ENCODE measurements at regions not wholly inside any gene's neighbourhood (a gene's known extent, or its start where the extent isn't known, plus 50 kb on each side); places are given as distances from the start of the nearest gene placed in this dataset.

GRCh38 chr22:47765757-47766156 is 1003.3 kb downstream of the TBC1D22A start:
- no peak for DNase-seq (ENCODE audit: low read depth)

GRCh38 chr22:47762141-47762540 is 999.7 kb downstream of the TBC1D22A start:
- DNase-seq (ENCODE audit: low read depth) = no peak

- DNase-seq (ENCODE audit: low read depth) = no peak
These were observed 997.5 kb downstream of the TBC1D22A start for GRCh38 chr22:47759909-47760308.

- no peak for DNase-seq (ENCODE audit: low read depth)
These were observed 995.3 kb downstream of the TBC1D22A start for GRCh38 chr22:47757741-47758140.

GRCh38 chr22:47750086-47750485 is 987.6 kb downstream of the TBC1D22A start:
- no peak for DNase-seq (ENCODE audit: low read depth)

GRCh38 chr22:47748957-47749356 is 986.5 kb downstream of the TBC1D22A start:
- DNase-seq (ENCODE audit: low read depth) = no peak

GRCh38 chr22:47748271-47748670 is 985.8 kb downstream of the TBC1D22A start:
- no peak for DNase-seq (ENCODE audit: low read depth)

- DNase-seq (ENCODE audit: low read depth) = no peak
These were observed 977.8 kb downstream of the TBC1D22A start for GRCh38 chr22:47740109-47740805.

GRCh38 chr22:47739291-47740015 is 977.0 kb downstream of the TBC1D22A start:
- no peak for DNase-seq (ENCODE audit: low read depth)

- DNase-seq (ENCODE audit: low read depth) = no peak
These were observed 976.1 kb downstream of the TBC1D22A start for GRCh38 chr22:47738472-47739013.

GRCh38 chr22:47736186-47737034 is 974.0 kb downstream of the TBC1D22A start:
- no peak for DNase-seq (ENCODE audit: low read depth)

- DNase-seq (ENCODE audit: low read depth) = no peak
These were observed 972.1 kb downstream of the TBC1D22A start for GRCh38 chr22:47734511-47734910.

- no peak for DNase-seq (ENCODE audit: low read depth)
These were observed 965.2 kb downstream of the TBC1D22A start for GRCh38 chr22:47727641-47728040.

- DNase-seq (ENCODE audit: low read depth) = no peak
These were observed 962.3 kb downstream of the TBC1D22A start for GRCh38 chr22:47724751-47725150.

- DNase-seq (ENCODE audit: low read depth) = no peak
These were observed 961.6 kb downstream of the TBC1D22A start for GRCh38 chr22:47724030-47724429.

- DNase-seq (ENCODE audit: low read depth) = no peak
These were observed 955.9 kb downstream of the TBC1D22A start for GRCh38 chr22:47718337-47718736.

GRCh38 chr22:47716890-47717615 is 954.6 kb downstream of the TBC1D22A start:
- no peak for DNase-seq (ENCODE audit: low read depth)

GRCh38 chr22:47715866-47716578 is 953.6 kb downstream of the TBC1D22A start:
- no peak for DNase-seq (ENCODE audit: low read depth)

- DNase-seq (ENCODE audit: low read depth) = no peak
These were observed 951.5 kb downstream of the TBC1D22A start for GRCh38 chr22:47713941-47714340.

GRCh38 chr22:47710135-47710534 is 947.7 kb downstream of the TBC1D22A start:
- no peak for DNase-seq (ENCODE audit: low read depth)

- DNase-seq (ENCODE audit: low read depth) = no peak
These were observed 942.9 kb downstream of the TBC1D22A start for GRCh38 chr22:47705350-47705749.
